ENCODE measurements at regions not wholly inside any gene's neighbourhood (a gene's known extent, or its start where the extent isn't known, plus 50 kb on each side); places are given as distances from the start of the nearest gene placed in this dataset.

GRCh38 chr18:73924307-73924706 is 223.3 kb downstream of the FBXO15 start:
- H3K4me1 Mint-ChIP-seq (ENCODE audit: low read depth, unreplicated experiment): no peaks in the 10 kb centered on the region
- intact Hi-C loops (cut with micrococcal nuclease; ENCODE audit: unreplicated experiment): no loop called here
- no peak overlapping the region for H3K4me3 Mint-ChIP-seq (ENCODE audit: low read depth, unreplicated experiment)
- H3K27me3 Mint-ChIP-seq (ENCODE audit: unreplicated experiment): no peaks in the 10 kb centered on the region
- CTCF ChIA-PET: no interaction called here
- H3K27ac Mint-ChIP-seq (ENCODE audit: unreplicated experiment): no peak overlapping the region
- no TSS peak for BruUV-seq (replicated peaks)
- no peaks in the 10 kb centered on the region for H3K36me3 Mint-ChIP-seq (ENCODE audit: insufficient read depth, unreplicated experiment)
- TF ChIP-seq CTCF (IDR thresholded peaks at IDR 0.05; ENCODE audit: unreplicated experiment): no peak
- no peak for DNase-seq
- H3K9me3 Mint-ChIP-seq (ENCODE audit: low read depth, unreplicated experiment): no peaks in the 10 kb centered on the region

GRCh38 chr18:73923866-73924265 is 223.8 kb downstream of the FBXO15 start:
- H3K36me3 Mint-ChIP-seq (ENCODE audit: insufficient read depth, unreplicated experiment): no peaks in the 10 kb centered on the region
- no peaks in the 10 kb centered on the region for H3K4me1 Mint-ChIP-seq (ENCODE audit: low read depth, unreplicated experiment)
- no peaks in the 10 kb centered on the region for H3K27me3 Mint-ChIP-seq (ENCODE audit: unreplicated experiment)
- no TSS peak for BruUV-seq (replicated peaks)
- no peak for TF ChIP-seq CTCF (IDR thresholded peaks at IDR 0.05; ENCODE audit: unreplicated experiment)
- CTCF ChIA-PET: no interaction called here
- H3K9me3 Mint-ChIP-seq (ENCODE audit: low read depth, unreplicated experiment): no peaks in the 10 kb centered on the region
- no peak overlapping the region for H3K27ac Mint-ChIP-seq (ENCODE audit: unreplicated experiment)
- no peak overlapping the region for H3K4me3 Mint-ChIP-seq (ENCODE audit: low read depth, unreplicated experiment)
- DNase-seq: no peak
- intact Hi-C loops (cut with micrococcal nuclease; ENCODE audit: unreplicated experiment): no loop called here

- Mint-ChIP-seq H3K36me3 (ENCODE audit: insufficient read depth, unreplicated experiment) (no peaks in the 10 kb centered on the region), H3K9me3 (ENCODE audit: low read depth, unreplicated experiment) (no peaks in the 10 kb centered on the region)
Measured at GRCh38 chr18:73920033-73920432, 227.6 kb downstream of the FBXO15 start.

GRCh38 chr18:73918816-73919215 is 228.8 kb downstream of the FBXO15 start:
- no peak for DNase-seq
- Mint-ChIP-seq H3K4me3 (ENCODE audit: low read depth, unreplicated experiment) (no peak overlapping the region), H3K9me3 (ENCODE audit: low read depth, unreplicated experiment) (no peaks in the 10 kb centered on the region), H3K4me1 (ENCODE audit: low read depth, unreplicated experiment) (no peaks in the 10 kb centered on the region), H3K27me3 (ENCODE audit: unreplicated experiment) (no peaks in the 10 kb centered on the region), H3K36me3 (ENCODE audit: insufficient read depth, unreplicated experiment) (no peaks in the 10 kb centered on the region), H3K27ac (ENCODE audit: unreplicated experiment) (no peak overlapping the region)
- no peak for TF ChIP-seq CTCF (IDR thresholded peaks at IDR 0.05; ENCODE audit: unreplicated experiment)
- intact Hi-C loops (cut with micrococcal nuclease; ENCODE audit: unreplicated experiment): no loop called here
- CTCF ChIA-PET: no interaction called here
- no TSS peak for BruUV-seq (replicated peaks)

More at GRCh38 chr18:73920033-73920432, 227.6 kb downstream of the FBXO15 start:
- H3K27ac Mint-ChIP-seq (ENCODE audit: unreplicated experiment): no peak overlapping the region
- H3K4me3 Mint-ChIP-seq (ENCODE audit: low read depth, unreplicated experiment): no peak overlapping the region
- TF ChIP-seq CTCF (IDR thresholded peaks at IDR 0.05; ENCODE audit: unreplicated experiment): no peak
- CTCF ChIA-PET: interaction anchor here (0.7 kb wide), 1 partner anchor 28 kb away, joined by 3 read pairs; no protein-coding TSS in a partner anchor
- intact Hi-C loops (cut with micrococcal nuclease; ENCODE audit: unreplicated experiment): no loop called here
- no TSS peak for BruUV-seq (replicated peaks)
- no peaks in the 10 kb centered on the region for H3K4me1 Mint-ChIP-seq (ENCODE audit: low read depth, unreplicated experiment)
- DNase-seq: no peak
- no peaks in the 10 kb centered on the region for H3K27me3 Mint-ChIP-seq (ENCODE audit: unreplicated experiment)

Measured in Calu3 (cell line).